Right lobe of liver (tissue), 4 donors: ENCODE measurements at regions not wholly inside any gene's neighbourhood (a gene's known extent, or its start where the extent isn't known, plus 50 kb on each side); places are given as distances from the start of the nearest gene placed in this dataset.

Experiments used
- CTCF ChIP-seq, 4 donors: fragments of 200-600 bp in 3 of 4; fragments of 450-650 bp in 1 of 4; IDR thresholded peaks; one replicate each; pipeline versions ENCODE4 v1.5.1 to v1.8.0; 2016 to 2022; ENCODE audit warnings: antibody characterized with exemption in 4 of 4, mild to moderate bottlenecking in 2 of 4
- POLR2A ChIP-seq: fragments of 450-650 bp; IDR thresholded peaks from one replicate; pipeline ENCODE4 v1.6.1; 2017; ENCODE audit warnings: antibody characterized with exemption, mild to moderate bottlenecking
- donor health status: DM: no; HTN: no; CAD: no.
- donor health status: DM: no; HTN: no; CAD: no.
- donor health status: DM: no; HTN: yes; CAD: no.

GRCh38 chr3:74507691-74508090 lies 106.8 kb downstream of the CNTN3 start:
- TF ChIP-seq POLR2A (no peak), CTCF (IDR thresholded peaks at IDR 0.05) (no peak)
